T47D (cell line): ENCODE measurements at regions not wholly inside any gene's neighbourhood (a gene's known extent, or its start where the extent isn't known, plus 50 kb on each side); places are given as distances from the start of the nearest gene placed in this dataset.

Source experiments
- DNase-seq, 2 experiments: peaks; one replicate each; pipeline versions ENCODE4 v3.0.0 to v3.0.0-alpha.2; 2011 to 2012; ENCODE audit warnings: low read depth in 1 of 2, low spot score in 1 of 2
- JUND ChIP-seq: IDR thresholded peaks from 2 replicates; pipeline ENCODE4 v1.6.1; 2012; ENCODE audit warnings: low read depth
- in situ Hi-C: cut with HindIII; loops from 2 replicates; pipeline ENCODE4 v1.10.0; 2016; ENCODE audit warnings: low sequenced_read_pairs, low pct_unique_long_range_greater_than_20kb

GRCh38 chr4:32994981-32995881, 2275.1 kb downstream of the PCDH7 start:
- in situ Hi-C loops, result no loop called here
- no peak for TF ChIP-seq JUND
- DNase-seq, result no peak

- in situ Hi-C loops, result no loop called here
- TF ChIP-seq JUND, result no peak
- no peak for DNase-seq
These were observed 2293.1 kb downstream of the PCDH7 start for GRCh38 chr4:33013282-33013681.

GRCh38 chr4:33025236-33025635, 2305.1 kb downstream of the PCDH7 start:
- in situ Hi-C loops, result no loop called here
- TF ChIP-seq JUND, result no peak
- no peak for DNase-seq

GRCh38 chr4:33029976-33030375, 2309.8 kb downstream of the PCDH7 start:
- no peak for DNase-seq
- TF ChIP-seq JUND, result no peak
- in situ Hi-C loops, result no loop called here

- in situ Hi-C loops, result no loop called here
- DNase-seq, result no peak
- no peak for TF ChIP-seq JUND
These were observed 2311.2 kb downstream of the PCDH7 start for GRCh38 chr4:33031328-33031727.

GRCh38 chr4:33037464-33037863, 2317.3 kb downstream of the PCDH7 start:
- DNase-seq, result peak in 1 of 2 experiments; percentile 9
- TF ChIP-seq JUND, result no peak
- in situ Hi-C loops, result no loop called here

GRCh38 chr4:33045334-33045733, 2325.2 kb downstream of the PCDH7 start:
- no peak for TF ChIP-seq JUND
- in situ Hi-C loops, result no loop called here
- DNase-seq, result no peak

- DNase-seq, result no peak
- in situ Hi-C loops, result no loop called here
- no peak for TF ChIP-seq JUND
These were observed 2332.1 kb downstream of the PCDH7 start for GRCh38 chr4:33052241-33052640.

GRCh38 chr4:33054161-33054560, 2334.0 kb downstream of the PCDH7 start:
- in situ Hi-C loops, result no loop called here
- no peak for DNase-seq
- TF ChIP-seq JUND, result no peak

- TF ChIP-seq JUND, result no peak
- no peak for DNase-seq
- in situ Hi-C loops, result no loop called here
These were observed 2334.6 kb downstream of the PCDH7 start for GRCh38 chr4:33054656-33055196.

- DNase-seq, result peak in 1 of 2 experiments; percentile 14
- in situ Hi-C loops, result no loop called here
- no peak for TF ChIP-seq JUND
These were observed 2337.6 kb downstream of the PCDH7 start for GRCh38 chr4:33057736-33058135.

GRCh38 chr4:33058998-33059397, 2338.8 kb downstream of the PCDH7 start:
- TF ChIP-seq JUND, result no peak
- in situ Hi-C loops, result no loop called here
- no peak for DNase-seq
